NCI-H187 (cell line): ENCODE measurements at regions not wholly inside any gene's neighbourhood (a gene's known extent, or its start where the extent isn't known, plus 50 kb on each side); places are given as distances from the start of the nearest gene placed in this dataset.
"Not testable (repeated sequence)": the region's sequence is repeated elsewhere in the genome, so short reads cannot be mapped to it uniquely, and the experiment has no call there.

Experiments
- DNase-seq, 2 experiments: peaks; one replicate each; lab custom pipeline; 2025; lab: John Stamatoyannopoulos, UW

GRCh38 chr3:35849496-35849895 is 210.2 kb downstream of the ARPP21 start:
- DNase-seq: no peak

GRCh38 chr3:35849963-35850362 is 210.6 kb downstream of the ARPP21 start:
- DNase-seq: no peak

GRCh38 chr3:35857004-35857403 is 217.7 kb downstream of the ARPP21 start:
- no peak for DNase-seq

DNA sequence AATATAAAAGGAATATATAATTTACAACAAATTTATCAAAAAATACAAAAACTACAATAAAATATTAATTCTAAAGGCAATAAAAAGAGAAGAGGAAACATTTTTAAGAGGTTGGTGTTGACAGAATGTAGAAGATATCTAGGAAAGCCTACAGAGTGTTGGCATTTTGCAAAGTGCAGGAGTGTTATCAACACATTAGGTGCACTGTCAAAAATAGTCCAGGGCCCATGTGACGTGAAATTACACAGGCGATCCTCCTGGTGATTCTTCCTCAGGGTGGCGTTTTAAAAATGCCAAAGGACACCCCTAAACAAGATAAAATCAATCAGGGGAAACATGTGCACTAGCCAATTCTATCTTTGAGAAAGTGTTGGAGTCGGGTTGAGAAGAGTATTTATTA is 222.7 kb downstream of the ARPP21 start:
- DNase-seq: no peak

DNA sequence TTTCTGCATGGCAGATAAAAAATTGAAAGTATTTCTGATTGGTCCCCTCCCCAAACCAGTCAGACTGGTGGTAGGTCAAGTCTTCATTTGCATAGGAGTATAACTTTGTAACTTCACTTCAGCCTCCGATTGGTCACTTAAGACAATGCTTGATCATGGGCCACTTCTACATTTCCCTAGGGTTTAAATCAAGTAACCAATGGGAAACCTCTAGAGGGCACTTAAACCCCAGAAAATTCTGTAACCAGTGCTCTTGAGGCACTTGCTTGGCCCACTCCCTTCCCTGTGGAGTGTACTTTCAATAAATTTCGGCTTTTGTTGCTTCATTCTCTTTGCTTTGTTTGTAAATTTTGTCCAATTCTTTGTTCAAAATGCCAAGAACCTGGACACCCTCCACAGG is 225.5 kb downstream of the ARPP21 start:
- DNase-seq: no peak

GRCh38 chr3:35867791-35868190 is 228.5 kb downstream of the ARPP21 start:
- DNase-seq: no peak

- DNase-seq: no peak
Observed at GRCh38 chr3:35871009-35871408, 231.7 kb downstream of the ARPP21 start.

GRCh38 chr3:35883929-35884328 is 244.6 kb downstream of the ARPP21 start:
- no peak for DNase-seq

- DNase-seq: no peak
Observed at GRCh38 chr3:35894735-35895134, 255.4 kb downstream of the ARPP21 start.

DNA sequence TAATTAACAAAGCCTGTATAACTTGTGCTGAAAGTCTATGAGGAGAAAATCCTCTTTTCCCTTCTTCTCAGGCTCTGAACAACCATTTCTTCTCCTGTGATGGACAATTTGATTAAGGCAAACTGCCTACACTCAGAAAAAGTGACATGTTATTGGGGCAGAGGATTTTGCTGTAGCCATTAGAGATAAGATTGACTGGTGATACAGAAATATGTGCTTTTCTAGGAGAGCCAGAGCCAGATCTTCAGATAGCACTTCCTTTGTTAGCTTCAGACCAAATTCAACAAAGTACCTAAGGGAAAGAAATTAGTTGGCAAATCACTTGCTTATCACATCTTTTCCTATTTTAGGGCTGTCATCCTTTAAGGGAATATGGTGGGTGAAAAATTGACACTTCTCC is 259.9 kb downstream of the ARPP21 start:
- DNase-seq: no peak

DNA sequence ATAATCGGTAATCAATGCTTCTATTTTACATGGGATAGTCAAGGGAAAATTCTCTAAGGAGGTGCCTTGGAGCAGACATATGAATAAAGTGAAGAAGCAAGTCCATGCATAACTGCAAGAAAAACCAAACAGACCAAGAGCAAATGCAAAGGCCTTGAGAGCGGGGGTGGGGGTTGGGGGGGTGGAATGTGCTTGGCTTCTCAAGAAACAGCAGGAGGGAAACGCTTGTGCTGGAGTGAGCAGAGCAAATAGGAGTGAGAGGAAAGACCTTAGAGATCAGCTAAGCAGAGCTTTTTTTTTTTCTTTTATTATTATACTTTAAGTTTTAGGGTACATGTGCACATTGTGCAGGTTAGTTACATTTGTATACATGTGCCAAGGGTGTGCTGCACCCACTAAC is 260.8 kb downstream of the ARPP21 start:
- no peak for DNase-seq

- peak in 1 of 2 experiments; percentile 2 for DNase-seq
Observed at GRCh38 chr3:35908366-35909232, 269.3 kb downstream of the ARPP21 start.

DNA sequence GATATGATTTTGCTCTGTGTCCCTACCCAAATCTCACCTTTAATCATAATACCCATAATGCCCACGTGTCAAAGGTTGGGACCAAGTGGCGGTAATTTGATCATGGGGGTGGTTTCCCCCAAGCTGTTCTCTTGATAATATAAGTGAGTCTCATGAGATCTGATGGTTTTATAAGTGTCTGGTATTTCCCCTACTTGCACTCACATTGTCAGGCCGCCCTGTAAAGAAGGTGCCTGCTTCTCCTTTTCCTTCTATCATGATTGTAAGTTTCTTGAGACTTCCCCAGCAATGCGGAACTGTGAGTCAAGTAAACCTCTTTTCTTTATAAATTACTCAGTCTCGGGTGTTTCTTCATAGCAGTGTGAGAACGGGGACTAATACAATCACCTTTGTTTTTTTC is 279.8 kb downstream of the ARPP21 start:
- DNase-seq: no peak

DNA sequence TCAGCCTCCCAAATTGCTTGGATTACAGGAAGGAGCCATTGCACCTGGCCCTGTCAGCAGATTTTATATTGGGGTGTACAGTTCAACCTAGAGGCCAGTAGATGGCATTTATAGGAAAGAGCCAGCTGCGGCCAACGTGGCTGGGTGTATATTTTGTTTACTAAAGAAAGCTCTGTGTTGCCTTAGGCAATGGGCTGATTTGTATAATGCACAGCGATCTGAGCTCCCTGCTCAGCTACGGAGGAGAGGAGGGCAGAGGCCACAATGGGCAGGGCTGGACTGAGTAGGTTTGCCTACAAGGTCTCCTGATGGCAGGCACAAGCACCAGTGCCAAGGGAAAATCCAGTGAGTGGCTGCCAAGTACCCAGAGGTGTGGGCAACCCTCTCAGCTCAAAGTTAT is 282.4 kb downstream of the ARPP21 start:
- DNase-seq: no peak

DNA sequence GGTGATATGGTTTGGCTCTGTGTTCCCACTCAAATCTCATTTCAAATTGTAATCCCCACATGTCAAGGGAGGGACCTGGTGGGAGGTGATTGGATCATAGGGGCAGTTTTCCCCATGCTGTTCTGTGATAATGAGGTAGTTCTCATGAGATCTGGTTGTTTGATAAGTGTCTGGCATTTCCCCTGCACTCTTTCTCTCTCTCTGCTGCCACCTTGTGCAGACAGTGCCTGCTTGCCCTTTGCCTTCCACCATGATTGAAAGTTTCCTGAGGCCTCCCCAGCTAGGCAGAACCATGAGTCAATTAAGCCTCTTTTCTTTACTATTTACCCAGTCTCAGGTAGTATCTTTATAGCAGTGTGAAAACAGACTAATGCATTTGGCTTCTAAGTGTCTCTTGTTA is 284.7 kb downstream of the ARPP21 start:
- not testable (repeated sequence) for DNase-seq

- DNase-seq: no peak
Observed at GRCh38 chr3:35927441-35927840, 288.1 kb downstream of the ARPP21 start.

- no peak for DNase-seq
Observed at GRCh38 chr3:35929158-35929557, 289.8 kb downstream of the ARPP21 start.

GRCh38 chr3:35931867-35932266 is 292.5 kb downstream of the ARPP21 start:
- no peak for DNase-seq

DNA sequence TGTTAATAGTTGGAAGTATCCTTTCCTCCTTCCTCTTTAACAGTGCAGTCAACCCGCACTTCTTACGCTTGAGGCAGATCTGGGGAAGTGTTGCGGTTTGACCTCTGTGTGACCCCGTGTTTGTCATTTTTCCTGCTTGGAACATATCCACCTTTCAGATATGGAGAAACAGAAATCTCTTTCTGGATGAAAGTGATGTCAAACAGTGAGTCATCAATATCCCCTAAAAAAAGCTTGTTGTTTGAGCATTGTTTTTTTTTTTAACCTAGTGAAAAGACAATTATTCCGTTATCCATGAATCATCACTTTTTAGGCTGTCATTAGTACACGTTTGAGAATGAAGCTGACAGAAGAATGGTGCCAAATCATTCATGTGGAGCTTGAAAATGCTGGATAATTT is 293.7 kb downstream of the ARPP21 start:
- DNase-seq: no peak

GRCh38 chr3:35936571-35936970 is 297.2 kb downstream of the ARPP21 start:
- no peak for DNase-seq

DNA sequence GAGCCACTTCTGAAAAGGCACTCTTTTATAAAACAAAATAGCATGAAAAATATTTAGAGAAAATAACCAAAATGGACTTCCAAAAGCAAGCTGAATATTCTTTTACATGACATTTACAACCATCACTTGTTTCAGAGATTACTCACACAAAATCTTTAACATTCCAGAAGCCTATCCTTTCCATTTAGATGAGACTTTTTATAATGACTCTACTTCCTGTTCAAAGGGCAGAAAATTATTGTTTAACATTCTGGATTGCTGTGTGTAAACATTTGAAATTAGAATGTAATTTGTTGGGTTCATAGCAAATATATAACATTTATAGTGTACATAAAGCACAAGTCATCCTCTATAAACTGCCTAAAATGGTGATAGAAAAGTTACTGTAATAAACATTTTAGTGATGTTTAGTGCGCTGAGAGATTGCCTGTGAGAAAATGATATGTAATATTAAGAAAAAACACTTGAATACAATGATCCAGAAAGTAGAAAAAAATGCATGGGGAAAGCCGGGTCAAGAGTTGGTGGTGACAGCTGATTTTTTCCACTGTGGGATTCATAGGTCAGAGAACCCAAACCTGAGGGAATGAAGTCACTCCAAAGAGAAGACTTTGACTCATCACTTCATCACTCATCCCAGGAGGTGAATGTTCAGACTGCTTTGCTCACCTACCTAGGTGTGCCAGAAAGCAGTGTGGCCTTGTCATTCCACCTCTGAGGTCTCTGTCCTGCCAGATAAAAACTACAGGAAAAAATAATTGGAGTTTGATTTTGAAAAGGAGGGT is 305.8 kb downstream of the ARPP21 start:
- no peak for DNase-seq

DNA sequence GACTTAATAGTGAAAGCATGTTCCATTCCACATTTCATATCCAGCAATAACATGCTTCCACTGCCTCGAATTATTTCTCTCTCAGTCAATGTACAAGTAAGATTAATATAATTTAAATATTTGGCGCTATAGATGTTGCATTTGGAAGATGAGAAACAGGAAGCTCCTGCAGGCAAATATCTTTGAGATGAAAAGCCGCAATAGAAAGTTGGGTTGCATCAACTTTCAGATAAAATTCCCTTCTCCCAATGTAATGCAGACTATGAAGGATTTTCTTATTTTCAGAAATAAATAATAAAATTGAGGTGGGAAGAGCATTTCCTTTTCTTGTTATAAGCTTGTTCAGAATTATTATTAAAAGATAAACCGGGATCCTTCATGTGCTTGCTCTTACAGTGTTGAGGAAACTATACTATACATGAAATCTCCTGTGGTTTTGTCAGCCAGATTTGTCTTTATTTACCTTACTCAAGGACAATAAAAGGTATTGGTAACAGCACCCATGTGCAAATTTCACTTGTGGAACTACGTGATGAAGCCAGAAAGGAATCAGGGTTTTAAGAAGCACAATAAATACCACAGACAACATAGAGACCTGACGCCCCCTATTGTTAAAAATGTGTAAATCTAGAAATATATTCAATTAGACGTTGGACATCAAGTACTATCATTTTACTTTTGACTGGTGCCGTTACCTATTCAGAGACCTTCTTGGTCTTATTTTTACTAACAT is 307.0 kb downstream of the ARPP21 start:
- no peak for DNase-seq
